NB4 (cell line): ENCODE measurements at regions not wholly inside any gene's neighbourhood (a gene's known extent, or its start where the extent isn't known, plus 50 kb on each side); places are given as distances from the start of the nearest gene placed in this dataset.

Experiments used
- DNase-seq: peaks from one replicate; pipeline ENCODE4 v3.0.0; 2010; ENCODE audit warnings: low read depth
- H3K4me3 ChIP-seq: one replicate; pipeline ENCODE4 v1.5.1; 2011; ENCODE audit warnings: mild to moderate bottlenecking, low read depth, low read length, moderate library complexity
- MYC ChIP-seq: IDR thresholded peaks from 2 replicates; pipeline ENCODE4 v1.6.1; 2011; ENCODE audit warnings: low read depth, low read length
- POLR2A ChIP-seq: IDR thresholded peaks from 2 replicates; pipeline ENCODE4 v1.6.1; 2011; ENCODE audit warnings: mild to moderate bottlenecking; ENCODE audit not compliant: insufficient read length; ENCODE audit errors: extremely low read depth
- TF ChIP-seq, protein P1 (sequence below): IDR thresholded peaks from one replicate; pipeline ENCODE4 v1.5.1; 2012; ENCODE audit warnings: low read depth, low read length
- TF ChIP-seq, protein P2 (sequence below): IDR thresholded peaks from 2 replicates; pipeline ENCODE4 v1.6.1; 2011; ENCODE audit warnings: low read depth, low read length

- no peak for DNase-seq
- H3K4me3 ChIP-seq, result no peak overlapping the region
- TF ChIP-seq, protein P1, sequence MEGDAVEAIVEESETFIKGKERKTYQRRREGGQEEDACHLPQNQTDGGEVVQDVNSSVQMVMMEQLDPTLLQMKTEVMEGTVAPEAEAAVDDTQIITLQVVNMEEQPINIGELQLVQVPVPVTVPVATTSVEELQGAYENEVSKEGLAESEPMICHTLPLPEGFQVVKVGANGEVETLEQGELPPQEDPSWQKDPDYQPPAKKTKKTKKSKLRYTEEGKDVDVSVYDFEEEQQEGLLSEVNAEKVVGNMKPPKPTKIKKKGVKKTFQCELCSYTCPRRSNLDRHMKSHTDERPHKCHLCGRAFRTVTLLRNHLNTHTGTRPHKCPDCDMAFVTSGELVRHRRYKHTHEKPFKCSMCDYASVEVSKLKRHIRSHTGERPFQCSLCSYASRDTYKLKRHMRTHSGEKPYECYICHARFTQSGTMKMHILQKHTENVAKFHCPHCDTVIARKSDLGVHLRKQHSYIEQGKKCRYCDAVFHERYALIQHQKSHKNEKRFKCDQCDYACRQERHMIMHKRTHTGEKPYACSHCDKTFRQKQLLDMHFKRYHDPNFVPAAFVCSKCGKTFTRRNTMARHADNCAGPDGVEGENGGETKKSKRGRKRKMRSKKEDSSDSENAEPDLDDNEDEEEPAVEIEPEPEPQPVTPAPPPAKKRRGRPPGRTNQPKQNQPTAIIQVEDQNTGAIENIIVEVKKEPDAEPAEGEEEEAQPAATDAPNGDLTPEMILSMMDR, result no peak
- TF ChIP-seq, protein P2, sequence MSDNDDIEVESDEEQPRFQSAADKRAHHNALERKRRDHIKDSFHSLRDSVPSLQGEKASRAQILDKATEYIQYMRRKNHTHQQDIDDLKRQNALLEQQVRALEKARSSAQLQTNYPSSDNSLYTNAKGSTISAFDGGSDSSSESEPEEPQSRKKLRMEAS, result no peak
- TF ChIP-seq MYC (no peak), POLR2A (no peak)
Observed at GRCh38 chr2:67641312-67642045, 244.3 kb downstream of the ETAA1 start.

GRCh38 chr2:67642046-67642382 is 244.9 kb downstream of the ETAA1 start:
- no peak for DNase-seq
- no peak overlapping the region for H3K4me3 ChIP-seq
- TF ChIP-seq, protein P1, result no peak
- TF ChIP-seq POLR2A, result no peak
- no peak for TF ChIP-seq MYC
- TF ChIP-seq, protein P2, result no peak

- H3K4me3 ChIP-seq, result no peak overlapping the region
- TF ChIP-seq MYC, result no peak
- no peak for DNase-seq
Observed at GRCh38 chr2:67642961-67643360, 245.8 kb downstream of the ETAA1 start.

DNA sequence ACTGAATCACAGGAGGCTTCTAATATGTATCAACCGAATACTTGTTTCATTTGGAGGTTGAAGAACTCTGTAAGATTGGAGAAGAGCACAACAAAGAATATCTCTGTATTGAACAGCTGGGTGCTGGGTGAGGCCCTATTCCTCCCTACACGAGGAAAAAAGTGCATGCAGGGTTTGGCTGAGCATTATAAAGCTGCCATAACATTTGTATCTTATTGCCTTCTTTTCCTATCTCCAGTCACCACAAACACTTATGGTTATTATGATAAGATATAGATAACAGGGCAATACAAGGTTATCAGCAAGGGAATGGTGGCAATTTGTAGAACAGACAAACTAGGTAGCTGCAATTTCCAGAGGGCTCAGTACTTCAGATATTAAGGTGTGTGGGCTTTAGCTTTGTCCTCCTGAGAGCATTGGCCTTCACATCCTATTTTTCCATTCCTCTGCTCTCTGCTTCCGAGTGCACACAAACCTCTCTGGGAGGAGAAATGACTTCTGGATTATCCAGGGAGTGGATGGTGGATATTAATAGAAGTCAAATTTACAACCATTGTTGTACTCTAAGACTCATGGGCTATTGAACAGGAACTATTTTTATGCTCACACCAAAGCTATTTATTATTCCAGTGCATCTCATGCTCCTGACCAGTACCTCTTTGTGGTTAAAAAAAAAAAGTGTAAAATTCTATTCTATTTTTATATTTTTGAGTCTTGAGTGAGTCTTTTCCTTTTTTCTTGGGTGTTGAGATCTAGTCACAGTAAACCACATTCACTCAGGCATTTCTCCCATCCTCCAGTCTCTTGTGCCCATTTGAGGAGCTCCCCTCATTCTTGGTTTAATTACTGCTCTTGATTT is 248.4 kb downstream of the ETAA1 start:
- TF ChIP-seq, protein P1, result no peak
- TF ChIP-seq, protein P2, result no peak
- TF ChIP-seq MYC (no peak), POLR2A (no peak)

DNA sequence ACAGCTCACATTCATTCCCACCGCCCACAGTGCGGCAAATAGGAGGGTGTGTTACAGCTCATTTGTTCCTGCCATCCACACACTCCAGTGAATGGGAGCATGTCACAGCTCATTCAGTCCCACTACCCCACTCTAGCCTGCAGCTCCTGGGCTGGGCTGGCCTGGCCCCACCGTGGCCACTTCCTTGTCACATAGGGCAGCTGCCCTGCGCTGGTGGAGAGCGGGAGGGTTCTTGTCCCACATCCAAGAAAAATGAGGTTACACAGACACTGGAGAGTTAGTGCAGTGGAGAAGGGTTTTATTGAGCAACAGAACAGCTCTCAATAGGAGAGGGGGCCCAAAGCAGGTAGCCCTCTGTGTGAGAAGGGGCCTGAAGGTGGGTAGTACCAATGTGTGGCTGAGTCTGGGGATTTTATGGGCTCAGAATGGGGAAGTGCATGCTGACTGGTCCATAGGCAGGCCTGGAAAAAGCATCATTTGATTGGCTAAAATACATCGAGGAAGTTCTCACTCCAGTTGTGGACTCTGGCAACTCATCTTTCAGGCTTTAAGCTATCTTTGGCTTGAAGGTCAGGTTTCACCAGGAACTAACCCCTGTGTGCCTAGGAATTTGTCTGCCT is 249.7 kb downstream of the ETAA1 start:
- no peak for TF ChIP-seq MYC
- TF ChIP-seq, protein P1, result no peak
- TF ChIP-seq POLR2A, result no peak
- TF ChIP-seq, protein P2, result no peak
- no peak overlapping the region for H3K4me3 ChIP-seq
- peak; percentile 10 for DNase-seq

More for the DNA sequence above, 248.4 kb downstream of the ETAA1 start:
- H3K4me3 ChIP-seq, result no peak overlapping the region
- no peak for DNase-seq
